ENCODE measurements at regions not wholly inside any gene's neighbourhood (a gene's known extent, or its start where the extent isn't known, plus 50 kb on each side); places are given as distances from the start of the nearest gene placed in this dataset.

- TF ChIP-seq, protein P1, sequence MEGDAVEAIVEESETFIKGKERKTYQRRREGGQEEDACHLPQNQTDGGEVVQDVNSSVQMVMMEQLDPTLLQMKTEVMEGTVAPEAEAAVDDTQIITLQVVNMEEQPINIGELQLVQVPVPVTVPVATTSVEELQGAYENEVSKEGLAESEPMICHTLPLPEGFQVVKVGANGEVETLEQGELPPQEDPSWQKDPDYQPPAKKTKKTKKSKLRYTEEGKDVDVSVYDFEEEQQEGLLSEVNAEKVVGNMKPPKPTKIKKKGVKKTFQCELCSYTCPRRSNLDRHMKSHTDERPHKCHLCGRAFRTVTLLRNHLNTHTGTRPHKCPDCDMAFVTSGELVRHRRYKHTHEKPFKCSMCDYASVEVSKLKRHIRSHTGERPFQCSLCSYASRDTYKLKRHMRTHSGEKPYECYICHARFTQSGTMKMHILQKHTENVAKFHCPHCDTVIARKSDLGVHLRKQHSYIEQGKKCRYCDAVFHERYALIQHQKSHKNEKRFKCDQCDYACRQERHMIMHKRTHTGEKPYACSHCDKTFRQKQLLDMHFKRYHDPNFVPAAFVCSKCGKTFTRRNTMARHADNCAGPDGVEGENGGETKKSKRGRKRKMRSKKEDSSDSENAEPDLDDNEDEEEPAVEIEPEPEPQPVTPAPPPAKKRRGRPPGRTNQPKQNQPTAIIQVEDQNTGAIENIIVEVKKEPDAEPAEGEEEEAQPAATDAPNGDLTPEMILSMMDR (IDR thresholded peaks at IDR 0.05): no peak
- no peak for TF ChIP-seq RXRA (IDR thresholded peaks at IDR 0.05; ENCODE audit: borderline replicate concordance, low read depth)
- no peak for TF ChIP-seq JUND (IDR thresholded peaks at IDR 0.05)
- no peak for TF ChIP-seq NFIC (IDR thresholded peaks at IDR 0.05; ENCODE audit: borderline replicate concordance)
- TF ChIP-seq TAF1 (IDR thresholded peaks at IDR 0.05; ENCODE audit: borderline replicate concordance, low read depth, low read length): no peak
Measured at GRCh38 chr10:70981171-70981836, 92.9 kb upstream of the PCBD1 start.
